ENCODE measurements at regions not wholly inside any gene's neighbourhood (a gene's known extent, or its start where the extent isn't known, plus 50 kb on each side); places are given as distances from the start of the nearest gene placed in this dataset.

DNA sequence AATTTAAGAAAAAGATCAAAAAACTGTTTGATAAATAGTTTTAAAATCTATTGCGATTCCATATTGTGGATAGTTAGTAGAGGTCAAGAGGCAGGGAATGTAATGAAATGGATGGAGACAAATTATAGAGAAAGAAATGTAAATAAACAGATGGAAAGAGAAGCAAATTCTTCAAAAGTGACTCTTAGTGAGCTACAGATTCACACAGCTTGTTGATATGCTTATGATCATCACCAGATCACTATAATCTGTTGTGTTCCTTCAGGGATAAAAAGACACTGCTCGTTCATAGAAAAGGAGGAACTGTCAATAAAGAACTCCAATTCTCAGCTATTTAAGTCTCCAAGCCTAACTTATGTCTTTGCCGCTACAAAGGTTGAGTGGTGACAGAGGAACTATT lies 251.4 kb upstream of the SEMA3C start (continued):
- TF ChIP-seq, protein P1, sequence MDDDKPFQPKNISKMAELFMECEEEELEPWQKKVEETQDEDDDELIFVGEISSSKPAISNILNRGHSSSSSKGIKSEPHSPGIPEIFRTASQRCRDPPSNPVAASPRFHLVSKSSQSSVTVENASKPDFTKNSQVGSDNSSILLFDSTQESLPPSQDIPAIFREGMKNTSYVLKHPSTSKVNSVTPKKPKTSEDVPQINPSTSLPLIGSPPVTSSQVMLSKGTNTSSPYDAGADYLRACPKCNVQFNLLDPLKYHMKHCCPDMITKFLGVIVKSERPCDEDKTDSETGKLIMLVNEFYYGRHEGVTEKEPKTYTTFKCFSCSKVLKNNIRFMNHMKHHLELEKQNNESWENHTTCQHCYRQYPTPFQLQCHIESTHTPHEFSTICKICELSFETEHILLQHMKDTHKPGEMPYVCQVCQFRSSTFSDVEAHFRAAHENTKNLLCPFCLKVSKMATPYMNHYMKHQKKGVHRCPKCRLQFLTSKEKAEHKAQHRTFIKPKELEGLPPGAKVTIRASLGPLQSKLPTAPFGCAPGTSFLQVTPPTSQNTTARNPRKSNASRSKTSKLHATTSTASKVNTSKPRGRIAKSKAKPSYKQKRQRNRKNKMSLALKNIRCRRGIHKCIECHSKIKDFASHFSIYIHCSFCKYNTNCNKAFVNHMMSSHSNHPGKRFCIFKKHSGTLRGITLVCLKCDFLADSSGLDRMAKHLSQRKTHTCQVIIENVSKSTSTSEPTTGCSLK (tag by site-specific recombination; IDR thresholded peaks at IDR 0.05): no peak
- TF ChIP-seq ZNF174 (tag by site-specific recombination; IDR thresholded peaks at IDR 0.05) (no peak), OSR2 (tag by site-specific recombination; IDR thresholded peaks at IDR 0.05) (no peak), PRDM6 (tag by site-specific recombination; IDR thresholded peaks at IDR 0.05) (no peak), ZNF416 (tag by site-specific recombination; IDR thresholded peaks at IDR 0.05) (no peak), ZNF560 (tag by site-specific recombination; IDR thresholded peaks at IDR 0.05; ENCODE audit: borderline replicate concordance) (no peak), ZSCAN23 (tag by site-specific recombination; IDR thresholded peaks at IDR 0.05) (no peak), ZNF701 (tag by site-specific recombination; IDR thresholded peaks at IDR 0.05) (no peak), ZNF114 (tag by site-specific recombination; IDR thresholded peaks at IDR 0.05) (no peak)
- TF ChIP-seq, protein P2, sequence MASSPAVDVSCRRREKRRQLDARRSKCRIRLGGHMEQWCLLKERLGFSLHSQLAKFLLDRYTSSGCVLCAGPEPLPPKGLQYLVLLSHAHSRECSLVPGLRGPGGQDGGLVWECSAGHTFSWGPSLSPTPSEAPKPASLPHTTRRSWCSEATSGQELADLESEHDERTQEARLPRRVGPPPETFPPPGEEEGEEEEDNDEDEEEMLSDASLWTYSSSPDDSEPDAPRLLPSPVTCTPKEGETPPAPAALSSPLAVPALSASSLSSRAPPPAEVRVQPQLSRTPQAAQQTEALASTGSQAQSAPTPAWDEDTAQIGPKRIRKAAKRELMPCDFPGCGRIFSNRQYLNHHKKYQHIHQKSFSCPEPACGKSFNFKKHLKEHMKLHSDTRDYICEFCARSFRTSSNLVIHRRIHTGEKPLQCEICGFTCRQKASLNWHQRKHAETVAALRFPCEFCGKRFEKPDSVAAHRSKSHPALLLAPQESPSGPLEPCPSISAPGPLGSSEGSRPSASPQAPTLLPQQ (tag by site-specific recombination; IDR thresholded peaks at IDR 0.05): no peak

- H3K4me3 ChIP-seq (ENCODE audit: low read depth, low read length): no peak overlapping the region
- TF ChIP-seq FEZF1 (tag by site-specific recombination; IDR thresholded peaks at IDR 0.05) (no peak), BCL11A (tag by site-specific recombination; IDR thresholded peaks at IDR 0.05; ENCODE audit: low read depth) (no peak), EGR2 (tag by site-specific recombination; IDR thresholded peaks at IDR 0.05; ENCODE audit: low read depth) (no peak), ZEB2 (tag by site-specific recombination; IDR thresholded peaks at IDR 0.05) (no peak), ZNF555 (tag by site-specific recombination; conservative IDR thresholded peaks at IDR 0.05) (no peak), ZNF37A (tag by site-specific recombination; IDR thresholded peaks at IDR 0.05) (no peak), WT1 (tag by site-specific recombination; IDR thresholded peaks at IDR 0.05) (no peak), ZNF660 (tag by site-specific recombination; IDR thresholded peaks at IDR 0.05) (no peak), ZNF26 (tag by site-specific recombination; IDR thresholded peaks at IDR 0.05) (no peak), ZSCAN30 (tag by site-specific recombination; IDR thresholded peaks at IDR 0.05) (no peak), REST (tag by site-specific recombination; IDR thresholded peaks at IDR 0.05) (no peak), ZNF48 (tag by site-specific recombination; IDR thresholded peaks at IDR 0.05) (no peak), MEIS1 (CRISPR knock-in tag; IDR thresholded peaks at IDR 0.05; ENCODE audit: borderline replicate concordance) (no peak)
- TF ChIP-seq, protein P3, sequence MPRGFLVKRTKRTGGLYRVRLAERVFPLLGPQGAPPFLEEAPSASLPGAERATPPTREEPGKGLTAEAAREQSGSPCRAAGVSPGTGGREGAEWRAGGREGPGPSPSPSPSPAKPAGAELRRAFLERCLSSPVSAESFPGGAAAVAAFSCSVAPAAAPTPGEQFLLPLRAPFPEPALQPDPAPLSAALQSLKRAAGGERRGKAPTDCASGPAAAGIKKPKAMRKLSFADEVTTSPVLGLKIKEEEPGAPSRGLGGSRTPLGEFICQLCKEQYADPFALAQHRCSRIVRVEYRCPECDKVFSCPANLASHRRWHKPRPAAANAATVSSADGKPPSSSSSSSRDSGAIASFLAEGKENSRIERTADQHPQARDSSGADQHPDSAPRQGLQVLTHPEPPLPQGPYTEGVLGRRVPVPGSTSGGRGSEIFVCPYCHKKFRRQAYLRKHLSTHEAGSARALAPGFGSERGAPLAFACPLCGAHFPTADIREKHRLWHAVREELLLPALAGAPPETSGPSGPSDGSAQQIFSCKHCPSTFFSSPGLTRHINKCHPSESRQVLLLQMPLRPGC (tag by site-specific recombination; IDR thresholded peaks at IDR 0.05): no peak
- ChIA-PET CTCF (interaction anchor here (0.7 to 0.8 kb wide), 3 partner anchors 9 to 40 kb away, joined by 3 read pairs; no protein-coding TSS in a partner anchor), POLR2A (no interaction called here)
- H3K36me3 ChIP-seq (ENCODE audit: control insufficient read depth in 2 of 2, insufficient read depth in 1 of 2, low read length in 2 of 2): no peaks in the 10 kb centered on the region
- H3K4me1 ChIP-seq (ENCODE audit: control insufficient read depth, insufficient read depth, low read length): peaks cover 2% of the 10 kb centered on the region
- no peaks in the 10 kb centered on the region for H3K9me3 ChIP-seq (ENCODE audit: control insufficient read depth, insufficient read depth, low read depth, low read length)
- H3K27ac ChIP-seq (ENCODE audit: extremely low read depth, low read depth, low read length): no peak overlapping the region
These were observed 249.1 kb upstream of the SEMA3C start for GRCh38 chr7:81167934-81168333.
